MCF 10A (cell line): ENCODE measurements at regions not wholly inside any gene's neighbourhood (a gene's known extent, or its start where the extent isn't known, plus 50 kb on each side); places are given as distances from the start of the nearest gene placed in this dataset.
"Not testable (repeated sequence)": the region's sequence is repeated elsewhere in the genome, so short reads cannot be mapped to it uniquely, and the experiment has no call there.

Source experiments
- BruUV-seq: library from RNA; stranded (reverse); fragments of 400-500 nt; replicated peaks from 2 replicates; lab custom pipeline; 2021; lab: Mats Ljungman, UMichigan
- CTCF ChIA-PET: fragments of 300-600 bp; sonication (Branson Sonifier 250); formaldehyde crosslinking; extraction: SDS; loops from one replicate; lab custom pipeline; 2021; ENCODE audit warnings: antibody characterized with exemption, inconsistent platforms; lab: Yijun Ruan, JAX
- POLR2A ChIA-PET: fragments of 300-600, 350-650 bp; sonication (Branson Sonifier 250); formaldehyde crosslinking; extraction: SDS; loops from one replicate; lab custom pipeline; 2020; ENCODE audit warnings: antibody characterized with exemption, inconsistent platforms; lab: Yijun Ruan, JAX
- DNase-seq: peaks from one replicate; pipeline ENCODE4 v3.0.0-alpha.2; 2018; ENCODE audit not compliant: unreplicated experiment
- H3K27ac Mint-ChIP-seq: one replicate; pipeline ENCODE4 v1.8.0; 2022; ENCODE audit warnings: mild to moderate bottlenecking, low read depth, mixed read lengths; ENCODE audit not compliant: unreplicated experiment
- H3K27me3 Mint-ChIP-seq: one replicate; pipeline ENCODE4 v1.8.0; 2022; ENCODE audit warnings: mixed read lengths; ENCODE audit not compliant: insufficient read depth, unreplicated experiment
- H3K36me3 Mint-ChIP-seq: one replicate; pipeline ENCODE4 v1.8.0; 2022; ENCODE audit warnings: mild to moderate bottlenecking, moderate library complexity, mixed read lengths; ENCODE audit not compliant: insufficient read depth, unreplicated experiment
- H3K4me1 Mint-ChIP-seq: one replicate; pipeline ENCODE4 v1.8.0; 2022; ENCODE audit warnings: mixed read lengths; ENCODE audit not compliant: insufficient read depth, unreplicated experiment
- H3K4me3 Mint-ChIP-seq: one replicate; pipeline ENCODE4 v1.8.0; 2022; ENCODE audit warnings: mild to moderate bottlenecking, moderate library complexity, mixed read lengths; ENCODE audit not compliant: unreplicated experiment
- H3K9me3 Mint-ChIP-seq: one replicate; pipeline ENCODE4 v1.8.0; 2022; ENCODE audit warnings: mixed read lengths; ENCODE audit not compliant: unreplicated experiment
- intact Hi-C: fragments of 100-400 bp; cut with micrococcal nuclease; formaldehyde crosslinking; loops from 2 replicates; pipeline ENCODE4 v1.14.1; 2022
- TF ChIP-seq, protein P1 (sequence below): fragments of 200-600 bp; IDR thresholded peaks from one replicate; pipeline ENCODE4 v1.8.0; 2022; ENCODE audit warnings: antibody characterized with exemption, mild to moderate bottlenecking; ENCODE audit not compliant: unreplicated experiment

DNA sequence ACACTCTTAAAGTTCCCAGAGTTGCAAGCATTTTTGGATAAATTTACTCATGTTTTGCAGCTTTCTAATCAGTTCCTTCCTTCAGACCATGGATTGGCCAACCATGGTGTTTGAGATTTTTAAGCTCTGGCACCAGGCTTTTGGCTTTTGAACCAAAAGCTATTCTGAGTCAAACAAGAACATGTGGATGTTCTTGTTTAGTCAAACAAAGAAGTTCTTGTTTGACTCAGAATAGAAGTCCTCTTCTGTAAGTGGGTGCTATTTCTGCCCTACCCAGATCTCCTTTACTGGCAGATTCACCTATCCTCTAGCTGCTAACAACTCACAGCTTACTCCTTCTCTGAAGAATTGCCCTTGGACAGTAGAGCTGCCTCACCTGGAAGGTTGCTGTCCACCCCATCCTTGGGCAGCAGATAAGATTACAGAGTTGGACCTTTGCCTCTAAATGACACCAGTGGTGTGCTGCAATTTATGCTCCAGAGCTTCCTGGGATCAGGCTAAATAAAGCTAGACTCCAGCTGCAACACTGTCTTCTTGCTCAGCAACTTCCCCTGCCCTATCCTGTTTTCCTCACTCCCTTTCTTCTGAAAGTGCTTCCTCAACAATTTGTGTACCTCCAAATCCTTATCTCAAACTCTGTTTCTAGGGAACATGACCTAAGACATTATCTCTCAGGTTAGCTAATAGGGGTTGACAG, 65.6 kb downstream of the COL6A6 start:
- ChIA-PET POLR2A (no interaction called here), CTCF (no interaction called here)
- Mint-ChIP-seq H3K27me3 (peaks cover 25% of the 10 kb centered on the region), H3K9me3 (no peaks in the 10 kb centered on the region), H3K4me3 (no peak overlapping the region), H3K27ac (no peak overlapping the region), H3K4me1 (no peaks in the 10 kb centered on the region), H3K36me3 (no peaks in the 10 kb centered on the region)
- TF ChIP-seq, protein P1, sequence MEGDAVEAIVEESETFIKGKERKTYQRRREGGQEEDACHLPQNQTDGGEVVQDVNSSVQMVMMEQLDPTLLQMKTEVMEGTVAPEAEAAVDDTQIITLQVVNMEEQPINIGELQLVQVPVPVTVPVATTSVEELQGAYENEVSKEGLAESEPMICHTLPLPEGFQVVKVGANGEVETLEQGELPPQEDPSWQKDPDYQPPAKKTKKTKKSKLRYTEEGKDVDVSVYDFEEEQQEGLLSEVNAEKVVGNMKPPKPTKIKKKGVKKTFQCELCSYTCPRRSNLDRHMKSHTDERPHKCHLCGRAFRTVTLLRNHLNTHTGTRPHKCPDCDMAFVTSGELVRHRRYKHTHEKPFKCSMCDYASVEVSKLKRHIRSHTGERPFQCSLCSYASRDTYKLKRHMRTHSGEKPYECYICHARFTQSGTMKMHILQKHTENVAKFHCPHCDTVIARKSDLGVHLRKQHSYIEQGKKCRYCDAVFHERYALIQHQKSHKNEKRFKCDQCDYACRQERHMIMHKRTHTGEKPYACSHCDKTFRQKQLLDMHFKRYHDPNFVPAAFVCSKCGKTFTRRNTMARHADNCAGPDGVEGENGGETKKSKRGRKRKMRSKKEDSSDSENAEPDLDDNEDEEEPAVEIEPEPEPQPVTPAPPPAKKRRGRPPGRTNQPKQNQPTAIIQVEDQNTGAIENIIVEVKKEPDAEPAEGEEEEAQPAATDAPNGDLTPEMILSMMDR, result no peak
- BruUV-seq, result no TSS peak
- no peak for DNase-seq
- intact Hi-C loops, result no loop called here

GRCh38 chr3:130594749-130595148, 77.8 kb downstream of the COL6A6 start:
- POLR2A ChIA-PET, H3K36me3 Mint-ChIP-seq, DNase-seq, intact Hi-C loops, BruUV-seq, H3K4me3 Mint-ChIP-seq, H3K4me1 Mint-ChIP-seq, CTCF ChIA-PET, H3K9me3 Mint-ChIP-seq, H3K27ac Mint-ChIP-seq: not testable (repeated sequence)
- peaks cover 36% of the 10 kb centered on the region for H3K27me3 Mint-ChIP-seq

DNA sequence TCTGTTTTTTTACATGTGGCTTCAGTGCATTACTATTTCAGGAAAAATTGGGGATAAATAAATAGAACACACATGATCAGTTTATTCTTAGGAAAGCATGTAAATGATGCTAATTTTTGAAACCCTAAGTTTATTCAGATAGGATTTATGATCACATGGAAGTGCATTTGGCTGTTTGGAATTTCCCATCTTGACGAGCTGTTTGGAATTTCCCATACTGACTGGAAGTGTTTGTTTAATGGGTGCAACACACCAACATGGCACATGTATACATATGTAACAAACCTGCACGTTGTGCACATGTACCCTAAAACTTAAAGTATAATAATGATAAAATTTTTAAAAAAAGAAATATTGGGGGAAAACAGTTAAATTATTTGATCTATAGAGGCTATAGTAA, 79.5 kb downstream of the COL6A6 start:
- Mint-ChIP-seq H3K27ac (no peak overlapping the region), H3K4me3 (no peak overlapping the region), H3K27me3 (peaks cover 33% of the 10 kb centered on the region), H3K36me3 (no peaks in the 10 kb centered on the region), H3K4me1 (no peaks in the 10 kb centered on the region), H3K9me3 (no peaks in the 10 kb centered on the region)
- POLR2A ChIA-PET, result no interaction called here
- CTCF ChIA-PET, result no interaction called here
- no peak for DNase-seq
- TF ChIP-seq, protein P1, result no peak
- BruUV-seq, result no TSS peak
- intact Hi-C loops, result no loop called here

- no peaks in the 10 kb centered on the region for H3K9me3 Mint-ChIP-seq
- H3K27me3 Mint-ChIP-seq, result peaks cover 33% of the 10 kb centered on the region
- CTCF ChIA-PET, result interaction anchor here (0.8 kb wide), 1 partner anchor 34 kb away, joined by 3 read pairs; no protein-coding TSS in a partner anchor
- POLR2A ChIA-PET, result no interaction called here
- BruUV-seq, result no TSS peak
- TF ChIP-seq, protein P1, result no peak
- no peak overlapping the region for H3K27ac Mint-ChIP-seq
- no peaks in the 10 kb centered on the region for H3K4me1 Mint-ChIP-seq
- DNase-seq, result peak; percentile 9
- H3K36me3 Mint-ChIP-seq, result no peaks in the 10 kb centered on the region
- H3K4me3 Mint-ChIP-seq, result no peak overlapping the region
- intact Hi-C loops, result no loop called here
Observed at GRCh38 chr3:130601442-130601971, 84.5 kb downstream of the COL6A6 start.
